ENCODE measurements at regions not wholly inside any gene's neighbourhood (a gene's known extent, or its start where the extent isn't known, plus 50 kb on each side); places are given as distances from the start of the nearest gene placed in this dataset.

DNA sequence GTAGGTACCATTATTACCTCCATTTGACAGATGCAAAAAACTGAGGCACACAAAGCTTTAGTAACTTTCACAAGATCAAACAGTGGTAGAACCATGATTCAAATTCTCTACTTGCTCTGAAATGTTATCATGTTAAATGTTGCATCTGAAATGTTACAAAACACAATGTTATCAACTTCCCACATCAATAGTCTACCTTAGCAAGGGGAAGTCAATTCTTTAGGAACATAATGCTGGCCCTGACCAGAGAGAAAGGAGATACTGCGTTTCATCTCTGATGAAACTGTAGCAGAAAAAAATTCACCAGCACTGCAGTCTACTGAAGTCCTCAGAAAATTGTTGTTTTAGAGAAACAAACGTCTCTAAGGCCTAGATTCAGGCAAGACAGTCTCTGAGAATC is 174.1 kb downstream of the SATB1 start:
- Histone ChIP-seq H3K27ac (no peak overlapping the region), H3K4me1 (peaks cover 3% of the 10 kb centered on the region), H3K27me3 (no peaks in the 10 kb centered on the region), H3K4me3 (no peak overlapping the region), H3K36me3 (no peaks in the 10 kb centered on the region), H3K9me3 (no peaks in the 10 kb centered on the region)
- TF ChIP-seq POLR2AphosphoS5 (IDR thresholded peaks at IDR 0.05): no peak
- TF ChIP-seq, protein P1, sequence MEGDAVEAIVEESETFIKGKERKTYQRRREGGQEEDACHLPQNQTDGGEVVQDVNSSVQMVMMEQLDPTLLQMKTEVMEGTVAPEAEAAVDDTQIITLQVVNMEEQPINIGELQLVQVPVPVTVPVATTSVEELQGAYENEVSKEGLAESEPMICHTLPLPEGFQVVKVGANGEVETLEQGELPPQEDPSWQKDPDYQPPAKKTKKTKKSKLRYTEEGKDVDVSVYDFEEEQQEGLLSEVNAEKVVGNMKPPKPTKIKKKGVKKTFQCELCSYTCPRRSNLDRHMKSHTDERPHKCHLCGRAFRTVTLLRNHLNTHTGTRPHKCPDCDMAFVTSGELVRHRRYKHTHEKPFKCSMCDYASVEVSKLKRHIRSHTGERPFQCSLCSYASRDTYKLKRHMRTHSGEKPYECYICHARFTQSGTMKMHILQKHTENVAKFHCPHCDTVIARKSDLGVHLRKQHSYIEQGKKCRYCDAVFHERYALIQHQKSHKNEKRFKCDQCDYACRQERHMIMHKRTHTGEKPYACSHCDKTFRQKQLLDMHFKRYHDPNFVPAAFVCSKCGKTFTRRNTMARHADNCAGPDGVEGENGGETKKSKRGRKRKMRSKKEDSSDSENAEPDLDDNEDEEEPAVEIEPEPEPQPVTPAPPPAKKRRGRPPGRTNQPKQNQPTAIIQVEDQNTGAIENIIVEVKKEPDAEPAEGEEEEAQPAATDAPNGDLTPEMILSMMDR (IDR thresholded peaks at IDR 0.05): no peak
- TF ChIP-seq EP300 (IDR thresholded peaks at IDR 0.05): no peak
- TF ChIP-seq POLR2A (IDR thresholded peaks at IDR 0.05): no peak
- WGBS: 53% methylated on average over 2 of the region's 2 CpGs
- DNase-seq (ENCODE audit: low spot score in 2 of 2): no peak

DNA sequence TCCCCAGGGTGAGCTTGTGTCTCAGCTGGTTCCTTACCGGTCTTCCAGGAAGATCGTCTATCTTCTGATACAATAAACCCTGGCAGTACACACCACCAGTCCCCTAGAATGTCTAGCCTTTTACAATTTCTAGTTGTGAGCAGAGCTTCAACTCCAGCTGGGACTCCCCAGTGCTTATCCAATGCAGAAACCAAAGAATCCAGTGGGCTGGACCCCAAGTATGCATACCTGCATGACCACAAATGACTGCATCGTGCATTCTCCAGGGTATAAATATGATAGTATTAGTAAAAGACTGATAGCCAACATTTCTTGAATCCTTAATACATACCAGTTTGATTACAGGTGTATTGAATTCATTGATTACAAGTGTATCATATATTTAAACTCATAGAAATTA is 176.0 kb downstream of the SATB1 start:
- 90% methylated on average over 3 of the region's 3 CpGs for WGBS
- H3K27ac ChIP-seq: no peak overlapping the region
- H3K27me3 ChIP-seq: no peaks in the 10 kb centered on the region
- TF ChIP-seq POLR2AphosphoS5 (IDR thresholded peaks at IDR 0.05) (no peak), EP300 (IDR thresholded peaks at IDR 0.05) (no peak), POLR2A (IDR thresholded peaks at IDR 0.05) (no peak)
- TF ChIP-seq, protein P1 (IDR thresholded peaks at IDR 0.05): no peak
- no peak overlapping the region for H3K4me3 ChIP-seq
- DNase-seq (ENCODE audit: low spot score in 2 of 2): no peak
- peaks cover 3% of the 10 kb centered on the region for H3K4me1 ChIP-seq
- no peaks in the 10 kb centered on the region for H3K36me3 ChIP-seq
- no peaks in the 10 kb centered on the region for H3K9me3 ChIP-seq

DNA sequence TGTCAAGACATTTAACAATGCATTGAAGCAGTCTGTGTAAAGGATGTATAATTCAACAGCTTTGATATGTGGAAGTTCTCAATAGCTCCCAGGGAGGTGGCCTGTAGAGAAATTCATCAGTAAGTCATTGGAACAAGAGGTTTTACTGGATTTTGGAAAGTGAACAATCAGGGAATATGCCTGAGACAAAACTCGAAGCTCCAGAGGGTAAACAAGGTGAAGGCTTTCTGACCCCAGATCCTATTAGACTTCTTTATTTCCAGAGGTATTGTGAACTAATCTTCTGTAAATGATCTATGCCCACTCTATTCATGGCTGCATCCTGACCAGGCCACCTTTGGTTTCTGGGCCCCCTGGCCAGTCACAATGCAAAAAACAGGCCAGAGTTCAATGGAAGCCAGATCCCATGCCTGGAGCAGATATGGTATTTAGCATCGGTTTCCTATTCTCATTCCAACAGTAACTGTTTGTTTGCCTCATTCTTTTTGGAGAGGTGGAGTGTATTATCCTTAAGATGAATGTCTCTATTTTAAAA is 177.3 kb downstream of the SATB1 start:
- no peak overlapping the region for H3K4me3 ChIP-seq
- 57% methylated on average over 2 of the region's 2 CpGs for WGBS
- H3K4me1 ChIP-seq: peaks cover 3% of the 10 kb centered on the region
- H3K9me3 ChIP-seq: no peaks in the 10 kb centered on the region
- no peaks in the 10 kb centered on the region for H3K27me3 ChIP-seq
- DNase-seq (ENCODE audit: low spot score in 2 of 2): no peak
- TF ChIP-seq, protein P1 (IDR thresholded peaks at IDR 0.05): no peak
- no peak for TF ChIP-seq EP300 (IDR thresholded peaks at IDR 0.05)
- no peak for TF ChIP-seq POLR2A (IDR thresholded peaks at IDR 0.05)
- no peak for TF ChIP-seq POLR2AphosphoS5 (IDR thresholded peaks at IDR 0.05)
- no peak overlapping the region for H3K27ac ChIP-seq
- no peaks in the 10 kb centered on the region for H3K36me3 ChIP-seq

DNA sequence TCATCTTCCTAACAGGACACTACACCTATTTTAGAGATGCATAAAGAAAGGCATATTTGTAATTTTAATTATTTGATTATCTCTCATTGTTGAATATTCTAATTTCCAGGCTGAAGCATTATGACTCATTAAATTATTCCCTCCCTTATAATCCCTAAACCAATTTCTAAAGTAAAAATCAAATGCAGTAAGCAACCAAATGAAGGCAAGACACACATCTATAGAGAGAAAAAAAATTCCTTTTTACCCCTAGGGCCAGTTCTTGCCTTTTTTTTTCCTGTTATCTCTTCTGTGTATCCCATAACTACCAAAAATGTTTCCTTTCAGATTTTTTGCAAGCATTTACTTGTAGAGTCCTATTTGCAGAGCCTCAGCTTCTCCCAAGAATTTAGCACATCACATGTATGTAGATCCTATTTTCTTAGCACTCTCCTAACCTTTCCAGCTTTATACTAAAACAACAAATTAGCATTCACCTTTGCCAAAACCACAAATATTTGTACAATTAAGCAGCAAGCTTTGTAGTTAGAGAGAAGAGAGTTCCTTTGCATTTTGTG is 177.9 kb downstream of the SATB1 start:
- Histone ChIP-seq H3K4me1 (peaks cover 3% of the 10 kb centered on the region), H3K4me3 (no peak overlapping the region), H3K9me3 (no peaks in the 10 kb centered on the region), H3K27me3 (no peaks in the 10 kb centered on the region), H3K27ac (no peak overlapping the region), H3K36me3 (no peaks in the 10 kb centered on the region)
- TF ChIP-seq POLR2AphosphoS5 (IDR thresholded peaks at IDR 0.05) (no peak), POLR2A (IDR thresholded peaks at IDR 0.05) (no peak), EP300 (IDR thresholded peaks at IDR 0.05) (no peak)
- TF ChIP-seq, protein P1 (IDR thresholded peaks at IDR 0.05): no peak
- DNase-seq (ENCODE audit: low spot score in 2 of 2): no peak

DNA sequence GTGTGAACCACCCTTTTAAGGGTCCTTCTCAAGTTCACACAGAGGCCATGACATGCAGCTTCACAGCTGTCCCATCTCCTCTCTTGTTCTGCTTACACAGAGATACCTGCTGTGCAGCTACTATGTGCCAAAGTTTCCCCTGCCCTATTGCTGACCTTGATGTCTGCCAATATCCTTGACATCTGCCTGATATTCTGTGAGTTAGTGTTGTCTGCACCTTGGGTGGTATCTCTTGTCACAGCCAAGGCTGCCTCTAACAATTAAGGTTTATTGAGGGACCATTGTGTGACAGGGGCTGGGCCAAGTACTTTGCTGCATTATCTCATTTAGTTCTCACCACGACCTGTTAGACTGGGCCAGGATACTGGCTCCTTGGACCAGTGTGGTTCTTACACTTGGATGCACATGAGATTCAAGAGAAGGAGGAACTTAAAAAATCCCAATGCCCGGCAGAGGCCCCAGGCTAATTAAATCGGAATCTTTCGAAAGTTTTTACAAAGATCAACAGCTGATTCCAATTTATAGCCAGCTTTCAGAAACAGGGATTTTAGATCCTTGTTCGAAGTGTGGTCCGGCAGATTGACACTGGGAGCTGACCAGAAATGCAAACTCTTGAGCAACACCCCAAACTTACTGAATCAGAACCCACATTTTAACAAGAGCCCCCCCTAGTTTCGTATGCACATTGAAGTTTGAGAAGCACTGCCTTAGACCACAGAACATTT is 178.6 kb downstream of the SATB1 start:
- no peaks in the 10 kb centered on the region for H3K9me3 ChIP-seq
- H3K36me3 ChIP-seq: no peaks in the 10 kb centered on the region
- TF ChIP-seq EP300 (IDR thresholded peaks at IDR 0.05) (no peak), POLR2AphosphoS5 (IDR thresholded peaks at IDR 0.05) (no peak), POLR2A (IDR thresholded peaks at IDR 0.05) (no peak)
- TF ChIP-seq, protein P1 (IDR thresholded peaks at IDR 0.05): no peak
- H3K4me3 ChIP-seq: no peak overlapping the region
- peaks cover 3% of the 10 kb centered on the region for H3K4me1 ChIP-seq
- DNase-seq (ENCODE audit: low spot score in 2 of 2): no peak
- no peaks in the 10 kb centered on the region for H3K27me3 ChIP-seq
- no peak overlapping the region for H3K27ac ChIP-seq
- WGBS: 52% methylated on average over 7 of the region's 7 CpGs

All from suprapubic skin (tissue), 4 donors.